Mesodermal cell (in vitro differentiated cells): ENCODE measurements at regions not wholly inside any gene's neighbourhood (a gene's known extent, or its start where the extent isn't known, plus 50 kb on each side); places are given as distances from the start of the nearest gene placed in this dataset.

Experiments used
- H3K27ac ChIP-seq: 2 replicates; pipeline ENCODE4 v1.7.0; 2013; ENCODE audit warnings: mild to moderate bottlenecking, low read depth, low read length, moderate library complexity; ENCODE audit not compliant: severe bottlenecking
- H3K36me3 ChIP-seq: 2 replicates; pipeline ENCODE4 v1.7.1; 2013; ENCODE audit warnings: mild to moderate bottlenecking, low read length, moderate library complexity; ENCODE audit not compliant: control insufficient read depth, insufficient read depth
- H3K4me1 ChIP-seq: one replicate; pipeline ENCODE4 v1.7.1; 2013; ENCODE audit warnings: mild to moderate bottlenecking, low read length; ENCODE audit not compliant: insufficient read depth, control insufficient read depth, poor library complexity, severe bottlenecking
- H3K4me3 ChIP-seq: 2 replicates; pipeline ENCODE4 v1.7.0; 2013; ENCODE audit warnings: low read length, control low read depth, mild to moderate bottlenecking; ENCODE audit not compliant: insufficient read depth, poor library complexity, severe bottlenecking; ENCODE audit errors: extremely low read depth
- H3K9me3 ChIP-seq: 2 replicates; pipeline ENCODE4 v1.7.1; 2013; ENCODE audit warnings: mild to moderate bottlenecking, low read length, moderate library complexity; ENCODE audit not compliant: control insufficient read depth
- WGBS, 2 experiments: methylation state at CpG; one replicate each; pipeline ENCODE4 v1.1.5; 2013; ENCODE audit warnings: missing lambda C conversion rate in 2 of 2; ENCODE audit not compliant: insufficient coverage in 2 of 2; 5-methylcytosine and 5-hydroxymethylcytosine counted together

GRCh38 chr13:74004109-74004508 lies 130.1 kb downstream of the KLF12 start:
- Histone ChIP-seq H3K36me3 (no peaks in the 10 kb centered on the region), H3K27ac (no peak overlapping the region), H3K9me3 (no peaks in the 10 kb centered on the region), H3K4me1 (no peaks in the 10 kb centered on the region), H3K4me3 (no peak overlapping the region)
- no CpG with 5 or more reads among the region's 2 CpGs for WGBS, 2 experiments

GRCh38 chr13:74003374-74003773 lies 130.8 kb downstream of the KLF12 start:
- Histone ChIP-seq H3K4me3 (no peak overlapping the region), H3K36me3 (no peaks in the 10 kb centered on the region), H3K4me1 (no peaks in the 10 kb centered on the region), H3K9me3 (no peaks in the 10 kb centered on the region), H3K27ac (no peak overlapping the region)
- WGBS, 2 experiments = no CpG with 5 or more reads among the region's 1 CpG

GRCh38 chr13:74000876-74001275 lies 133.3 kb downstream of the KLF12 start:
- H3K9me3 ChIP-seq = no peaks in the 10 kb centered on the region
- H3K4me1 ChIP-seq = no peaks in the 10 kb centered on the region
- H3K27ac ChIP-seq = no peak overlapping the region
- no peaks in the 10 kb centered on the region for H3K36me3 ChIP-seq
- 100% methylated on average over 1 of the region's 1 CpG; no CpG with 5 or more reads in 1 of the 2 experiments for WGBS, 2 experiments
- H3K4me3 ChIP-seq = no peak overlapping the region

DNA sequence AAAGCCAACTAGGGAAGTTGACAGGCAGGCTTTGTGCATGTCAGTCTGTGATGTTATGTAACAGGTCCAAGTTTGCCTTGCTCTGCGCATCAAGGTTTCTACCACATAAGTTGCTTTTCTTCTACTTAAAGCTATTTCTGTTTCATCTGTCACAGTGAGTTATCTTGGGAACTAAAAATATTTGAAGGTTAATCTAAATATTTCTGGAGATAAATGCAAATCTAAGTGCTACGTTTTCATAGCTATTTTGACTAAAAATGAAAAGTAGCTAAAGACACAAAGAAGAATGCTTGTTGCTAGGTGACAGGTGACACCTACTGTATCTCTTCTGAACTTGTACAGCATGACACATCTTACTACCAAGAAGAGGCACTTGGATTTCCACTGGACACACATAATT lies 135.6 kb downstream of the KLF12 start:
- no peaks in the 10 kb centered on the region for H3K36me3 ChIP-seq
- H3K27ac ChIP-seq = no peak overlapping the region
- no peaks in the 10 kb centered on the region for H3K4me1 ChIP-seq
- no peaks in the 10 kb centered on the region for H3K9me3 ChIP-seq
- H3K4me3 ChIP-seq = no peak overlapping the region
- WGBS, 2 experiments = no CpG with 5 or more reads among the region's 2 CpGs

- Histone ChIP-seq H3K36me3 (no peaks in the 10 kb centered on the region), H3K9me3 (no peaks in the 10 kb centered on the region), H3K4me3 (no peak overlapping the region), H3K4me1 (no peaks in the 10 kb centered on the region), H3K27ac (no peak overlapping the region)
Measured at GRCh38 chr13:73997964-73998363, 136.2 kb downstream of the KLF12 start.

GRCh38 chr13:73996569-73996968 lies 137.6 kb downstream of the KLF12 start:
- 100% methylated on average over 2 of the region's 4 CpGs; no CpG with 5 or more reads in 1 of the 2 experiments for WGBS, 2 experiments
- H3K9me3 ChIP-seq = no peaks in the 10 kb centered on the region

DNA sequence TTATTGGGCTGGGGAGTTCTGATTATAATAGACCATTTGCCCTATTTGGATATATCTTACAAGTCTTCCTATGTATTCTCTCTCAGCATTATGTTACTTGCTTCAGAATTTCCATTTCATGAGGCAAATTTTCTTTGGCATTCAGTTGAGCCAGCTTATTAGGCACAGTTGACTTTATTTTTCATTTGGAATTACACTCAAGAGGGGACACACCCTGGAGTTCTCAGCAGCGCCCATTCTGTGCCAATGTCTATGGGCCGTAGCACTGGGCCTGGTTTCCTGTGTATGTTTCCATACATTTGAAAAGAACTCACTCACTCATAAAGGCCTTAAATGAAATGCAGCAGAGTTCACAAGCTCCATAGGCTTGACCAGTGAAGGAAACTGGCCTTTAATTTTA lies 138.5 kb downstream of the KLF12 start:
- Histone ChIP-seq H3K4me3 (no peak overlapping the region), H3K9me3 (no peaks in the 10 kb centered on the region), H3K36me3 (no peaks in the 10 kb centered on the region), H3K27ac (no peak overlapping the region), H3K4me1 (no peaks in the 10 kb centered on the region)
- WGBS, 2 experiments = 92 to 100% methylated on average over 2 of the region's 2 CpGs

More at GRCh38 chr13:73996569-73996968, 137.6 kb downstream of the KLF12 start:
- Histone ChIP-seq H3K4me3 (no peak overlapping the region), H3K4me1 (no peaks in the 10 kb centered on the region), H3K36me3 (no peaks in the 10 kb centered on the region), H3K27ac (no peak overlapping the region)

DNA sequence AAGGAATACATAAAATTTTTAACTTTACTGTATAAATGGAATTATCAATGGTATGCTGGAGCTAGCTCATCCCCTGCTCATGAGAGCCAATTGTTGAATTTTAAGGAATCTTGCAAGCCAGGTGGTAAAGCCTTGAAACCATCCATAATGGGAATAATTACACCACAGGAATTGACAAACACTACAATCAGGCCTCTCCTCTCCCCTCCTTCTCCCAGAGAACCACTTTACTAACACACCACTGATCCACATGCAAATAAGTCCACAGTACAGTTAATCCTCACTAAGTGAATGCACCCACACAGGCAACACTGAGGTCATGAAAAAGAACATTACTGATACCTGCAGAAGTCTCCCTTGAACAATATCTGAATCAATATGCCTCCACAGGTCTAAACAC lies 140.5 kb downstream of the KLF12 start:
- Histone ChIP-seq H3K36me3 (no peaks in the 10 kb centered on the region), H3K4me1 (no peaks in the 10 kb centered on the region), H3K27ac (no peak overlapping the region), H3K4me3 (no peak overlapping the region), H3K9me3 (no peaks in the 10 kb centered on the region)

- Histone ChIP-seq H3K4me3 (no peak overlapping the region), H3K4me1 (no peaks in the 10 kb centered on the region), H3K9me3 (no peaks in the 10 kb centered on the region), H3K27ac (no peak overlapping the region), H3K36me3 (no peaks in the 10 kb centered on the region)
- WGBS, 2 experiments = 89 to 100% methylated on average over 2 to 3 of the region's 3 CpGs
Measured at GRCh38 chr13:73991884-73992283, 142.3 kb downstream of the KLF12 start.

- H3K4me3 ChIP-seq = no peak overlapping the region
- no peaks in the 10 kb centered on the region for H3K36me3 ChIP-seq
- H3K27ac ChIP-seq = no peak overlapping the region
- H3K9me3 ChIP-seq = no peaks in the 10 kb centered on the region
- no CpG with 5 or more reads among the region's 1 CpG for WGBS, 2 experiments
- no peaks in the 10 kb centered on the region for H3K4me1 ChIP-seq
Measured at GRCh38 chr13:73991384-73991783, 142.8 kb downstream of the KLF12 start.

GRCh38 chr13:73989244-73989843 lies 144.9 kb downstream of the KLF12 start:
- Histone ChIP-seq H3K9me3 (no peaks in the 10 kb centered on the region), H3K36me3 (no peaks in the 10 kb centered on the region), H3K27ac (peak overlapping the region; percentile 25), H3K4me1 (no peaks in the 10 kb centered on the region), H3K4me3 (no peak overlapping the region)
- 71 to 92% methylated on average over 2 to 4 of the region's 4 CpGs for WGBS, 2 experiments
